ENCODE measurements at regions not wholly inside any gene's neighbourhood (a gene's known extent, or its start where the extent isn't known, plus 50 kb on each side); places are given as distances from the start of the nearest gene placed in this dataset.

DNA sequence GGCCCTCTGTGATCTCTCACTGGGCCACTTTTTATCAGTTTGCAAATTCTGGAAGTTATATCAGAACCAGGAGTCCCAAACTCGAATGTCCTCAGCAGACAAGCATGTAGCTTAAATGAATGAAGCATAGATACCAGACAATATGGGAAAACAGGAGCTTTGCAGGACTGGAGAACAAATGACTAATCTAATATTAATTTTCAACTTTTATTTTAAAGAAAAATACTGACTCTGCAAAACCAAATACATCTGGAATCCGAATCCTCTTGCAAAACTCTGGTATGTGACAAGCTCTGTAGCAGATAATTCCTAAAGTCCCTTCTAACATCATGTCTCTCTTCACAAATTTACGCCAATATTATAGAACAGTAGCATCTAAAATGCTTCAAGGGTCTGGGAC lies 427.4 kb downstream of the TTLL7 start:
- TF ChIP-seq POLR2A (IDR thresholded peaks at IDR 0.05; ENCODE audit: low read depth) = no peak
- TF ChIP-seq, protein P1, sequence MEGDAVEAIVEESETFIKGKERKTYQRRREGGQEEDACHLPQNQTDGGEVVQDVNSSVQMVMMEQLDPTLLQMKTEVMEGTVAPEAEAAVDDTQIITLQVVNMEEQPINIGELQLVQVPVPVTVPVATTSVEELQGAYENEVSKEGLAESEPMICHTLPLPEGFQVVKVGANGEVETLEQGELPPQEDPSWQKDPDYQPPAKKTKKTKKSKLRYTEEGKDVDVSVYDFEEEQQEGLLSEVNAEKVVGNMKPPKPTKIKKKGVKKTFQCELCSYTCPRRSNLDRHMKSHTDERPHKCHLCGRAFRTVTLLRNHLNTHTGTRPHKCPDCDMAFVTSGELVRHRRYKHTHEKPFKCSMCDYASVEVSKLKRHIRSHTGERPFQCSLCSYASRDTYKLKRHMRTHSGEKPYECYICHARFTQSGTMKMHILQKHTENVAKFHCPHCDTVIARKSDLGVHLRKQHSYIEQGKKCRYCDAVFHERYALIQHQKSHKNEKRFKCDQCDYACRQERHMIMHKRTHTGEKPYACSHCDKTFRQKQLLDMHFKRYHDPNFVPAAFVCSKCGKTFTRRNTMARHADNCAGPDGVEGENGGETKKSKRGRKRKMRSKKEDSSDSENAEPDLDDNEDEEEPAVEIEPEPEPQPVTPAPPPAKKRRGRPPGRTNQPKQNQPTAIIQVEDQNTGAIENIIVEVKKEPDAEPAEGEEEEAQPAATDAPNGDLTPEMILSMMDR (IDR thresholded peaks at IDR 0.05) = no peak
- TF ChIP-seq EP300 (IDR thresholded peaks at IDR 0.05) = no peak
- no peak for TF ChIP-seq POLR2AphosphoS5 (IDR thresholded peaks at IDR 0.05)
